GM12892 (cell line): ENCODE measurements at regions not wholly inside any gene's neighbourhood (a gene's known extent, or its start where the extent isn't known, plus 50 kb on each side); places are given as distances from the start of the nearest gene placed in this dataset.

Experiments used
- POLR2A ChIP-seq: IDR thresholded peaks from 2 replicates; pipeline ENCODE4 v1.6.1; 2011; ENCODE audit warnings: low read depth, low read length, control low read depth
- POLR2AphosphoS5 ChIP-seq: IDR thresholded peaks from 2 replicates; pipeline ENCODE4 v1.6.1; 2011; ENCODE audit warnings: low read depth, low read length, control low read depth
- TAF1 ChIP-seq: IDR thresholded peaks from 2 replicates; pipeline ENCODE4 v1.6.1; 2011; ENCODE audit warnings: low read depth, mild to moderate bottlenecking, control low read depth, low read length, borderline replicate concordance

GRCh38 chr10:130326954-130327353 is 190.8 kb downstream of the GLRX3 start:
- TF ChIP-seq POLR2A (no peak), TAF1 (no peak), POLR2AphosphoS5 (no peak)
